ENCODE measurements at regions not wholly inside any gene's neighbourhood (a gene's known extent, or its start where the extent isn't known, plus 50 kb on each side); places are given as distances from the start of the nearest gene placed in this dataset.

- no peak for TF ChIP-seq CTCF (IDR thresholded peaks at IDR 0.05)
These were observed 131.9 kb downstream of the SPATA19 start for GRCh38 chr11:133713406-133713805.

DNA sequence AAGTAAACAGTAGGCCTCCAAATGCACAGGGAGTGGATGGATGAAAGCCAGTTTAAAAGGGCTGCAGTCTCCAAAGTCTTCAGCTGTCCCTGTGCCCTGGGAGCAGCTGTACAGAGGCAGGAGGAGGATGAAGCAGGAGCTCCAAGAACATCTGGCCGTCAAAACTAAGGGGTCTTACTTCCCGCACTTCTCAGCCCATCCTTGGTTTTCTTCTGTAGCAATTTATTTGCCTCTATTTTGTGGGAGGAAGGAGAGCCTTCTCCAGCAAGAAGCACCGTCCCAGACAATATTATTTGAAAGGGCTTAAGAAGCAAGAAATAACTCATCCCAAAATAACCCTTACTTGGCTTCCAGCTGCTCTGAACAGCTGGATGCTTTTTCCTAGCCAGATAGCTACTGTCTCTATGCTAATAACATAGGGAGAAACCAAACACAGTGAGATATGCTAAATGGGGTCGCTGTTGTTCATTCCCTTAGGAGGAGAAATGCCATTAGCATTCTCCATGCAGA lies 133.2 kb downstream of the SPATA19 start:
- TF ChIP-seq CTCF (IDR thresholded peaks at IDR 0.05) = no peak

- TF ChIP-seq CTCF (IDR thresholded peaks at IDR 0.05) = no peak
These were observed 133.8 kb downstream of the SPATA19 start for GRCh38 chr11:133711545-133711944.

- no peak for TF ChIP-seq CTCF (IDR thresholded peaks at IDR 0.05)
These were observed 134.6 kb downstream of the SPATA19 start for GRCh38 chr11:133710681-133711240.

- TF ChIP-seq CTCF (IDR thresholded peaks at IDR 0.05) = no peak
These were observed 135.1 kb downstream of the SPATA19 start for GRCh38 chr11:133710241-133710640.

- no peak for TF ChIP-seq CTCF (IDR thresholded peaks at IDR 0.05)
These were observed 136.7 kb downstream of the SPATA19 start for GRCh38 chr11:133708547-133709051.

GRCh38 chr11:133706925-133707794 lies 138.2 kb downstream of the SPATA19 start:
- TF ChIP-seq CTCF (IDR thresholded peaks at IDR 0.05) = no peak
